Thyroid gland (tissue), 4 donors: ENCODE measurements at regions not wholly inside any gene's neighbourhood (a gene's known extent, or its start where the extent isn't known, plus 50 kb on each side); places are given as distances from the start of the nearest gene placed in this dataset.

Source experiments
- POLR2A ChIP-seq, 2 donors: fragments of 450-650 bp; IDR thresholded peaks; one replicate each; pipeline ENCODE4 v1.6.1; 2017; ENCODE audit warnings: antibody characterized with exemption in 2 of 2, mild to moderate bottlenecking in 2 of 2, moderate library complexity in 1 of 2
- TF ChIP-seq, protein P1 (sequence below), 6 experiments: fragments of 200-600 bp in 3 of 6; fragments of 450-650 bp in 3 of 6; sonication (generic) in 3 of 6; IDR thresholded peaks; one replicate each; pipeline ENCODE4 v1.5.1; 2016 to 2019; ENCODE audit warnings: antibody characterized with exemption in 6 of 6, mild to moderate bottlenecking in 2 of 6, inconsistent platforms in 1 of 6, moderate library complexity in 1 of 6

DNA sequence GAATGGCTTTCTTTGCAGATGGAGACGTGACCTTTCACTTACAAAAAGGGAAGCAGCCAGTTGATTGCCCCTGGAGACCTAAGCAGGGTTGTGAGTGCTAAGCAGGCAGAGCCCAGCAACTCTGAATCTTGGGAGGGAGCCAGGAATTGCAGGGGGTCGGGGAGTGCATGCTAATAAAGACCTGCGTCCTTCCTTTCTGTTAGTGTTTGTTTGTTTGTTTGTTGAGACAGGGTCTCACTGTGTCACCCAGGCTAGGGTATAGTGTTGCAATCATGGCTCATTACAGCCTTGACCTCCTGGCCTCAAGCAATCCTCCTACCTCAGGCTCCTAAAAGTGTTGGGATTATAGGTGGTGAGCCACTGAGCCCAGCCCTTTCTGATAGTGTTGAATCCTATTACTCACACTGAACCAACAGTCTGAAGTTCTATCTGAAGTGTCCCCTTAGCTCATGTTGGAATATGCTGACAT, 137.4 kb downstream of the CEP135 start:
- TF ChIP-seq, protein P1, sequence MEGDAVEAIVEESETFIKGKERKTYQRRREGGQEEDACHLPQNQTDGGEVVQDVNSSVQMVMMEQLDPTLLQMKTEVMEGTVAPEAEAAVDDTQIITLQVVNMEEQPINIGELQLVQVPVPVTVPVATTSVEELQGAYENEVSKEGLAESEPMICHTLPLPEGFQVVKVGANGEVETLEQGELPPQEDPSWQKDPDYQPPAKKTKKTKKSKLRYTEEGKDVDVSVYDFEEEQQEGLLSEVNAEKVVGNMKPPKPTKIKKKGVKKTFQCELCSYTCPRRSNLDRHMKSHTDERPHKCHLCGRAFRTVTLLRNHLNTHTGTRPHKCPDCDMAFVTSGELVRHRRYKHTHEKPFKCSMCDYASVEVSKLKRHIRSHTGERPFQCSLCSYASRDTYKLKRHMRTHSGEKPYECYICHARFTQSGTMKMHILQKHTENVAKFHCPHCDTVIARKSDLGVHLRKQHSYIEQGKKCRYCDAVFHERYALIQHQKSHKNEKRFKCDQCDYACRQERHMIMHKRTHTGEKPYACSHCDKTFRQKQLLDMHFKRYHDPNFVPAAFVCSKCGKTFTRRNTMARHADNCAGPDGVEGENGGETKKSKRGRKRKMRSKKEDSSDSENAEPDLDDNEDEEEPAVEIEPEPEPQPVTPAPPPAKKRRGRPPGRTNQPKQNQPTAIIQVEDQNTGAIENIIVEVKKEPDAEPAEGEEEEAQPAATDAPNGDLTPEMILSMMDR (IDR thresholded peaks at IDR 0.05) = no peak
- no peak for TF ChIP-seq POLR2A (IDR thresholded peaks at IDR 0.05)
